ENCODE measurements at regions not wholly inside any gene's neighbourhood (a gene's known extent, or its start where the extent isn't known, plus 50 kb on each side); places are given as distances from the start of the nearest gene placed in this dataset.

- TF ChIP-seq ZBTB49 (CRISPR knock-in tag; IDR thresholded peaks at IDR 0.05; ENCODE audit: borderline replicate concordance) = no peak
- TF ChIP-seq MAX (CRISPR knock-in tag; IDR thresholded peaks at IDR 0.05) = no peak
- no peak for TF ChIP-seq ZNF184 (CRISPR knock-in tag; IDR thresholded peaks at IDR 0.05)
- no peak for TF ChIP-seq DDX20 (tag; IDR thresholded peaks at IDR 0.05; ENCODE audit: low read depth)
- no peak for TF ChIP-seq GTF3C2 (IDR thresholded peaks at IDR 0.05; ENCODE audit: borderline replicate concordance, extremely low read depth, insufficient read length)
- TF ChIP-seq SIN3B (IDR thresholded peaks at IDR 0.05; ENCODE audit: low read depth) = no peak
- no peak for TF ChIP-seq CBFB (CRISPR knock-in tag; IDR thresholded peaks at IDR 0.05)
- TF ChIP-seq ZFP36 (IDR thresholded peaks at IDR 0.05; ENCODE audit: low read depth, low read length, partially characterized antibody) = no peak
- no peak for TF ChIP-seq NFRKB (IDR thresholded peaks at IDR 0.05; ENCODE audit: low read depth)
- TF ChIP-seq NFIC (IDR thresholded peaks at IDR 0.05) = no peak
- no peak for TF ChIP-seq ZFX (CRISPR knock-in tag; IDR thresholded peaks at IDR 0.05)
- no peak for TF ChIP-seq ZNF384 (IDR thresholded peaks at IDR 0.05; ENCODE audit: low read depth, low read length)
- no peak for TF ChIP-seq NFXL1 (CRISPR knock-in tag; IDR thresholded peaks at IDR 0.05)
- no peak for TF ChIP-seq KLF13 (tag; IDR thresholded peaks at IDR 0.05; ENCODE audit: borderline replicate concordance, low read depth)
These were observed 79.0 kb upstream of the CPNE8 start for GRCh38 chr12:38984388-38984787.

Data from K562 (cell line).